Activated CD4-positive, alpha-beta T cell treated with anti-CD3 and anti-CD28 coated beads, Interleukin-2, amount 10 ng/mL, durations not matched to agents 24 days and 14 days (primary cell): ENCODE measurements at regions not wholly inside any gene's neighbourhood (a gene's known extent, or its start where the extent isn't known, plus 50 kb on each side); places are given as distances from the start of the nearest gene placed in this dataset.
"Not testable (repeated sequence)": the region's sequence is repeated elsewhere in the genome, so short reads cannot be mapped to it uniquely, and the experiment has no call there.

Experiments
- DNase-seq: peaks from one replicate; pipeline ENCODE4 v3.0.0; 2022
- H3K27ac Mint-ChIP-seq: one replicate; pipeline ENCODE4 v1.8.0; 2022; ENCODE audit warnings: mild to moderate bottlenecking, mixed read lengths
- H3K27me3 Mint-ChIP-seq: one replicate; pipeline ENCODE4 v1.8.0; 2022; ENCODE audit warnings: mixed read lengths
- H3K36me3 Mint-ChIP-seq: one replicate; pipeline ENCODE4 v1.8.0; 2022; ENCODE audit warnings: low read depth, mild to moderate bottlenecking, mixed read lengths
- H3K4me1 Mint-ChIP-seq: one replicate; pipeline ENCODE4 v1.8.0; 2021; ENCODE audit warnings: mixed read lengths
- H3K4me3 Mint-ChIP-seq: one replicate; pipeline ENCODE4 v1.8.0; 2022; ENCODE audit warnings: mild to moderate bottlenecking, moderate library complexity, mixed read lengths
- H3K9me3 Mint-ChIP-seq: one replicate; pipeline ENCODE4 v1.8.0; 2021; ENCODE audit warnings: mixed read lengths
- intact Hi-C: fragments of 100-400 bp; cut with micrococcal nuclease; formaldehyde crosslinking; loops from one replicate; pipeline ENCODE4 v1.15.1; 2023

DNA sequence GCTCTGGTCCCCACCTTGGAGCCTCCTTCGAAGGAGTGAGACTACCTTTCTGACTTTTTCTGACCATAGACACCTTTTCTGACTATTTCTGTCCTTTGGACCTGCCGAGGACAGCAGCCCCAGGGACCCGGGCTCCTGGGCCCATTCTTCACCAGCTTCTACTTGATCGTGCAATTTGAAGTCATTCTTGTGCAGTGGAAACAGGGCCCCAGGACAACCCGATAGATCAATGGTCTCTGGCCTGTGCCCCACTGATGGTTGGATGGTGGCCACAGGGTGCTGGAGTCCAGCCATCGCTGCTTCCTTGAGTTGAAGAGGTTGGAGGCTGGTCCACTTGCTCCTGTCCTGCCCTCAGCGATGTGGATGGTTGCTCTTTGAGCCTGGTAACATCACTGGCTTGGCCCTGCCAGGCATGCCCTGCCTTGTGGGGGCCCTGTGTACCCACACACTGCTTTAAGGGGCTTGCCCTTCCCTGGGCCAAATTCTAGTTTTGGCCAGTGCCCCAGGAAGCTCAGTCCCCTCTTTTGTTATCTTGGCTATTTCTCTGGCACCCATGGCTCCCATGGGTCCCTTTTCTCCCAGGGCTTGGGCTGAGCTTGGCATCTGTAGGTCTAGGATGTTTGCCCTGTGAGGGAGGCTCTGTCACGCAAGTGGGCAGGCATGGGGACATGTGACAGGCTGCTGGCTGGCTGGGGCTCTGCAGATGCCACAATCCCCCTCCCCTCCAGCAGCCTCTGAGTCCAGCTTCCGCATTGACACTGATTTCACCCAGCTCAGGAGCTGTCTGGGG lies 375.6 kb upstream of the NUPR2 start:
- no peaks in the 10 kb centered on the region for H3K27me3 Mint-ChIP-seq
- no peaks in the 10 kb centered on the region for H3K4me1 Mint-ChIP-seq
- no peak overlapping the region for H3K4me3 Mint-ChIP-seq
- intact Hi-C loops: no loop called here
- peaks cover 4% of the 10 kb centered on the region for H3K9me3 Mint-ChIP-seq
- DNase-seq: no peak
- H3K36me3 Mint-ChIP-seq: no peaks in the 10 kb centered on the region
- H3K27ac Mint-ChIP-seq: no peak overlapping the region

- Mint-ChIP-seq H3K27ac (no peak overlapping the region), H3K9me3 (peaks cover 21% of the 10 kb centered on the region), H3K4me1 (no peaks in the 10 kb centered on the region), H3K36me3 (peaks cover 2% of the 10 kb centered on the region), H3K27me3 (no peaks in the 10 kb centered on the region), H3K4me3 (no peak overlapping the region)
- intact Hi-C loops: no loop called here
- peak; percentile 24 for DNase-seq
Observed at GRCh38 chr7:56483861-56484550, 367.8 kb upstream of the NUPR2 start.

DNA sequence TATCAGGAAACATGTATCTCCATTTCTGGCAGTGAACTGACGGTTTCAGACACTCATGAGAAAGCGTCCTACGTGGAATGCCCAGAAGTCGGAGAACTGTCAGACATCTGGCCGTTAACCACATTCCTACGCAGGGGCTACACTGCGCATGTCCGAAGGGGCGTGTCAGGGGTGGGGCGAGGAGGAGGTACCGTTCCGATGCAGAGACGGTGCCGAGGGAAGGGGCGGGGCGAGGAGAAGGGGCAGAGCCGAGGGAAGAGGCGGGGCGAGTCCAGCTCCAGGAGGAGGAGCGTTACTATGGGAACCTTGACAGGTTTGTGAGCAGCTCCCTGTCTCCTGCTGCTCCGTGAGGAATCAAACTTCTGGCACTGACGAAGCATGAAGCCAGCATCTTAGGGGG lies 366.9 kb upstream of the NUPR2 start:
- Mint-ChIP-seq H3K4me1 (no peaks in the 10 kb centered on the region), H3K4me3 (no peak overlapping the region), H3K36me3 (peaks cover 2% of the 10 kb centered on the region), H3K9me3 (peaks cover 20% of the 10 kb centered on the region), H3K27ac (no peak overlapping the region), H3K27me3 (no peaks in the 10 kb centered on the region)
- DNase-seq: peak; percentile 13
- intact Hi-C loops: no loop called here

GRCh38 chr7:56479748-56480147 lies 363.5 kb upstream of the NUPR2 start:
- no peak overlapping the region for H3K27ac Mint-ChIP-seq
- intact Hi-C loops: no loop called here

GRCh38 chr7:56479136-56479535 lies 362.9 kb upstream of the NUPR2 start:
- H3K4me1 Mint-ChIP-seq: no peaks in the 10 kb centered on the region
- no peak overlapping the region for H3K4me3 Mint-ChIP-seq
- intact Hi-C loops: no loop called here
- H3K27ac Mint-ChIP-seq: no peak overlapping the region
- H3K9me3 Mint-ChIP-seq: peaks cover 21% of the 10 kb centered on the region
- H3K36me3 Mint-ChIP-seq: peaks cover 2% of the 10 kb centered on the region
- no peaks in the 10 kb centered on the region for H3K27me3 Mint-ChIP-seq
- DNase-seq: peak; percentile 36

More at GRCh38 chr7:56479748-56480147, 363.5 kb upstream of the NUPR2 start:
- Mint-ChIP-seq H3K36me3 (peaks cover 2% of the 10 kb centered on the region), H3K4me3 (no peak overlapping the region), H3K9me3 (peaks cover 21% of the 10 kb centered on the region), H3K4me1 (no peaks in the 10 kb centered on the region), H3K27me3 (no peaks in the 10 kb centered on the region)
- peak; percentile 8 for DNase-seq

DNA sequence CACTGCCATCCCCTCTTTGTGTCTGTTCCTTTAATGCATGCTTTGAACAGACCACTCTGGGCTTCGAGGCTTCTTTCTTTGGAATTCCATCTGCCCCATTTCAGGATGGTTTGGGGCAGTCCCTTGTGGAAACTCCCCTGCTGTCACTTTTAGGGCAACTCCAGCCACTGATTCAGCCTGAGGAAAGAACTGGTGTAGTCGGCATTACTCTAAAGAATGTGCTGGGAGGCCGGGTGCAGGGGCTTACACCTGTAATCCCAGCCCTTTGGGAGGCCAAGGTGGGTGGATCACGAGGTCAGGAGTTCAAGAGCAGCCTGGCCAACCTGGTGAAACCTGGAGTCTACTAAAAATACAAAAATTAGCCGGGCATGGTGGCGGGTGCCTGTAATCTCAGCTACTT lies 358.1 kb upstream of the NUPR2 start:
- Mint-ChIP-seq H3K9me3 (peaks cover 16% of the 10 kb centered on the region), H3K27me3 (no peaks in the 10 kb centered on the region), H3K4me1 (no peaks in the 10 kb centered on the region), H3K27ac (no peak overlapping the region), H3K4me3 (no peak overlapping the region), H3K36me3 (no peaks in the 10 kb centered on the region)
- DNase-seq: no peak
- intact Hi-C loops: no loop called here

GRCh38 chr7:56471811-56472210 lies 355.6 kb upstream of the NUPR2 start:
- Mint-ChIP-seq H3K27ac (no peak overlapping the region), H3K4me3 (no peak overlapping the region), H3K27me3 (no peaks in the 10 kb centered on the region), H3K36me3 (no peaks in the 10 kb centered on the region), H3K4me1 (no peaks in the 10 kb centered on the region), H3K9me3 (peaks cover 11% of the 10 kb centered on the region)
- intact Hi-C loops: no loop called here
- DNase-seq: no peak

DNA sequence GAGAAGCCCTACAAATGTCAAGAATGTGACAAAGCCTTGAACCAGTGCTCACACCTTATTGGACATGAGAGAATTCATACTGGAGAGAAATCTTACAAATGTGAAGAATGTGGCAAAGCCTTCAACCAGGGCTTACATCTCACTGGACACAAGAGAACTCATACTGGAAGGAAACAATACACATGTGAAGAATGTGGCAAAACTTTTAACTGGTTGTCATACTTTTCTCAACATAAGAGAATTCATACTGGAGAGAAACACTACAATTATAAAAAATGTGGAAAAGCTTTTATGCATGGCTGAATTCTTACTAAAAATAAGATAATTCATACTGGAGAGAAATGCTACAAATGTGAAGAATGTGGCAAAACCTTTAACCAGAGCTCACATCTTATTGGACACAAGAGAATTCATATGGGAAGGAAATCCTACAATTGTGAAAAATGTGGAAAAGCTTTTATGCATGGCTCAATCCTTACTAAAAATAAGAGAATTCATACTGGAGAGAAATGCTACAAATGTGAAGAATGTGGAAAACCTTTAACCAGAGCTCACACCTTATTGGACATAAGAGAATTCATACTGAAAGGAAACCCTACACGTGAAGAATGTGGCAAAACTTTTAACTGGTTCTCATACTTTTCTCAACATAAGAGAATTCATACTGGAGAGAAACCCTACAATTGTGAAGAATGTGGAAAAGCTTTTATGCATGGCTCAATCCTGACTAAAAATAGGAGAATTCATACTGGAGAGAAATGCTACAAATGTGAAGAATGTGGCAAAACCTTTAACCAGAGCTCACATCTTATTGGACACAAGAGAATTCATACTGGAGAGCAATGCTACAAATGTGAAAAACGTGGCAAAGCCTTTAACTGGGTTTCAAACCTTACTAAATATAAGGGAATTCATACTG lies 350.6 kb upstream of the NUPR2 start:
- DNase-seq, H3K27me3 Mint-ChIP-seq, H3K27ac Mint-ChIP-seq, H3K4me3 Mint-ChIP-seq, H3K36me3 Mint-ChIP-seq, intact Hi-C loops, H3K4me1 Mint-ChIP-seq: not testable (repeated sequence)
- H3K9me3 Mint-ChIP-seq: peaks cover 14% of the 10 kb centered on the region

- peaks cover 20% of the 10 kb centered on the region for H3K9me3 Mint-ChIP-seq
- no peaks in the 10 kb centered on the region for H3K27me3 Mint-ChIP-seq
- no peak overlapping the region for H3K27ac Mint-ChIP-seq
- intact Hi-C loops: no loop called here
- no peak overlapping the region for H3K4me3 Mint-ChIP-seq
- DNase-seq: no peak
- no peaks in the 10 kb centered on the region for H3K36me3 Mint-ChIP-seq
- H3K4me1 Mint-ChIP-seq: no peaks in the 10 kb centered on the region
Observed at GRCh38 chr7:56449762-56450161, 333.5 kb upstream of the NUPR2 start.

GRCh38 chr7:56447864-56448693 lies 331.9 kb upstream of the NUPR2 start:
- Mint-ChIP-seq H3K27me3 (no peaks in the 10 kb centered on the region), H3K9me3 (peaks cover 23% of the 10 kb centered on the region), H3K4me1 (no peaks in the 10 kb centered on the region)

GRCh38 chr7:56420528-56420927 lies 304.3 kb upstream of the NUPR2 start:
- H3K4me3 Mint-ChIP-seq, DNase-seq, H3K27me3 Mint-ChIP-seq, H3K4me1 Mint-ChIP-seq, H3K27ac Mint-ChIP-seq, H3K36me3 Mint-ChIP-seq, intact Hi-C loops: not testable (repeated sequence)
- H3K9me3 Mint-ChIP-seq: peaks cover 11% of the 10 kb centered on the region

More at GRCh38 chr7:56447864-56448693, 331.9 kb upstream of the NUPR2 start:
- no peaks in the 10 kb centered on the region for H3K36me3 Mint-ChIP-seq
- intact Hi-C loops: no loop called here
- no peak overlapping the region for H3K4me3 Mint-ChIP-seq
- no peak overlapping the region for H3K27ac Mint-ChIP-seq
- DNase-seq: no peak

- no peak for DNase-seq
- Mint-ChIP-seq H3K27ac (no peak overlapping the region), H3K36me3 (peaks cover 1% of the 10 kb centered on the region), H3K4me1 (no peaks in the 10 kb centered on the region), H3K27me3 (no peaks in the 10 kb centered on the region), H3K9me3 (no peaks in the 10 kb centered on the region), H3K4me3 (no peak overlapping the region)
- intact Hi-C loops: no loop called here
Observed at GRCh38 chr7:56375173-56375572, 259.0 kb upstream of the NUPR2 start.

- H3K4me1 Mint-ChIP-seq, H3K27ac Mint-ChIP-seq, DNase-seq, H3K4me3 Mint-ChIP-seq, intact Hi-C loops, H3K36me3 Mint-ChIP-seq, H3K9me3 Mint-ChIP-seq, H3K27me3 Mint-ChIP-seq: not testable (repeated sequence)
Observed at GRCh38 chr7:56374666-56375065, 258.4 kb upstream of the NUPR2 start.
